ENCODE measurements at regions not wholly inside any gene's neighbourhood (a gene's known extent, or its start where the extent isn't known, plus 50 kb on each side); places are given as distances from the start of the nearest gene placed in this dataset.

GRCh38 chr1:238141353-238141752 is 250.6 kb upstream of the ZP4 start:
- TF ChIP-seq REST (IDR thresholded peaks at IDR 0.05) = no peak
- TF ChIP-seq RARB (CRISPR knock-in tag; IDR thresholded peaks at IDR 0.05) = no peak
- TF ChIP-seq POLR2A (IDR thresholded peaks at IDR 0.05; ENCODE audit: low read length) = no peak
- TF ChIP-seq ZC3H11A (IDR thresholded peaks at IDR 0.05) = no peak
- no peak for TF ChIP-seq SMC3 (IDR thresholded peaks at IDR 0.05)
- TF ChIP-seq EP300 (IDR thresholded peaks at IDR 0.05) = no peak
- no peak for TF ChIP-seq CTCF (IDR thresholded peaks at IDR 0.05)
- no peak for TF ChIP-seq FOSL2 (IDR thresholded peaks at IDR 0.05)
- TF ChIP-seq FOSL2 (CRISPR knock-in tag; IDR thresholded peaks at IDR 0.05) = no peak
- no peak for TF ChIP-seq EHMT2 (IDR thresholded peaks at IDR 0.05; ENCODE audit: low read depth)
- TF ChIP-seq, protein P1, sequence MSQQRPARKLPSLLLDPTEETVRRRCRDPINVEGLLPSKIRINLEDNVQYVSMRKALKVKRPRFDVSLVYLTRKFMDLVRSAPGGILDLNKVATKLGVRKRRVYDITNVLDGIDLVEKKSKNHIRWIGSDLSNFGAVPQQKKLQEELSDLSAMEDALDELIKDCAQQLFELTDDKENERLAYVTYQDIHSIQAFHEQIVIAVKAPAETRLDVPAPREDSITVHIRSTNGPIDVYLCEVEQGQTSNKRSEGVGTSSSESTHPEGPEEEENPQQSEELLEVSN (IDR thresholded peaks at IDR 0.05; ENCODE audit: borderline replicate concordance, low read depth) = no peak
- TF ChIP-seq, protein P2, sequence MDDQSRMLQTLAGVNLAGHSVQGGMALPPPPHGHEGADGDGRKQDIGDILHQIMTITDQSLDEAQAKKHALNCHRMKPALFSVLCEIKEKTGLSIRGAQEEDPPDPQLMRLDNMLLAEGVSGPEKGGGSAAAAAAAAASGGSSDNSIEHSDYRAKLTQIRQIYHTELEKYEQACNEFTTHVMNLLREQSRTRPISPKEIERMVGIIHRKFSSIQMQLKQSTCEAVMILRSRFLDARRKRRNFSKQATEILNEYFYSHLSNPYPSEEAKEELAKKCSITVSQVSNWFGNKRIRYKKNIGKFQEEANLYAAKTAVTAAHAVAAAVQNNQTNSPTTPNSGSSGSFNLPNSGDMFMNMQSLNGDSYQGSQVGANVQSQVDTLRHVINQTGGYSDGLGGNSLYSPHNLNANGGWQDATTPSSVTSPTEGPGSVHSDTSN (IDR thresholded peaks at IDR 0.05) = no peak
- no peak for TF ChIP-seq JUN (IDR thresholded peaks at IDR 0.05)
